GM21825 (cell line): ENCODE measurements at regions not wholly inside any gene's neighbourhood (a gene's known extent, or its start where the extent isn't known, plus 50 kb on each side); places are given as distances from the start of the nearest gene placed in this dataset.

Source experiments
- ATAC-seq: cut with Tn5 transposase; IDR thresholded peaks from one replicate; pipeline ENCODE4 v1.9.1; 2021; ENCODE audit warnings: mild to moderate bottlenecking, moderate library complexity; ENCODE audit not compliant: unreplicated experiment

DNA sequence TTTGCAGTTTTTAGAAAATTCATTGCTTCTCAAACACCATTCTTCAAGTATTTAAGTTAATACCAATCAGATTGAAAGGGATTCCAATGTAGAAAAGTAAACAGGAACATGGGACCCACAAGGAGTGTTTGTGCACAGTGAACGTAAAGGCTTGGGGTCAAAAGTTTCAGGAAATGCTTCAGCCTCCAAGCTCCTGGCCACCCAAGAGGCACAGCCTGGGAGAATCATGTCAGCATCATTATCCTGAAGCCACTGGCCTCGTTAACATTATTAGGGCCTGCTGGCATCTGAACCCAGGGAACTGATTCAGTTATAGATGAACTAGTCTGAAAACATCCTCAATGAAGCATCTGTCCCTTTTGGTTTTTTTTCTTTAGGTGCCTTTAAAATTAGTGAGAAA, 122.9 kb downstream of the NXNL2 start:
- no peak for ATAC-seq

DNA sequence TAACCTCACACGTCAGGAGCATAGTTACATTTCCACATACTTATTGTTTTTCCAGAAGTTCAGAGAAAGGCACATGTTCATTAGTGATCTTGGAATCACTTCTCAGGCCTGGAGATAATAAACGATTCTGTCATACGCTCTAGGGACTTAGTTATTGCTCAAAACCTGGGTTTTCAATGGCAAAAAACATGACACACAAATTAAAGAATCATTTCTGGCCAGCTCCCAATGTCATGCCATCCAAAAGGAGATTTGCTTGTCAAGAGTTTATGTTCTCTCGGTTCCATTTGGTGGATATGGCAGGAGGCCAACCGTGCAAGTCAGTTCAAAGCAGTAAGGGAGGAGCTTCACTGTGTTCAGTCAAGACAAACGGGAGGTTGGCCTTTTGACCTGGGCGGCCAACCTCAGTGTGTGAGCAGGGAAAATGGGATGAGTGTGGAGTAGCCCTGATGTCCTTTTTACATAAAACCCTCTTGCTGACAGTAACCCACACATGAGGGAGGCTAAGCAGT, 123.4 kb downstream of the NXNL2 start:
- ATAC-seq, result no peak

DNA sequence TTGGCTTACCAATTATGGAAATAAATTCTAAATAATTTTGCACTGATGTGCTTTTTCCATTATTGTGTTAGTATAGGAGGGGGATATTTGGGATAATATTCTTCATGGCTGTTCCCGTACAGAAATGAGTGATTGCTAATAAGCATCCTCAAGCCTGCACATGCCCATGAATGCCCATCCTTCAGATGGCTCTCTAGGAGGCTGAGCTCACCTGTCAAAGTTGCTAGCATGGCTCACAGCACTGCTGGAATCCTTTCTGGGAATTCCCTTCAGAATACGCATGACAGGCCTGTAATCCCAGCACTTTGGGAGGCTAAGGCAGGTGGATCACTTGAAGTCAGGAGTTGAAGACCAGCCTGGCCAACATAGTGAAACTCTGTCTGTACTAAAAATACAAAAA, 124.1 kb downstream of the NXNL2 start:
- ATAC-seq, result no peak

DNA sequence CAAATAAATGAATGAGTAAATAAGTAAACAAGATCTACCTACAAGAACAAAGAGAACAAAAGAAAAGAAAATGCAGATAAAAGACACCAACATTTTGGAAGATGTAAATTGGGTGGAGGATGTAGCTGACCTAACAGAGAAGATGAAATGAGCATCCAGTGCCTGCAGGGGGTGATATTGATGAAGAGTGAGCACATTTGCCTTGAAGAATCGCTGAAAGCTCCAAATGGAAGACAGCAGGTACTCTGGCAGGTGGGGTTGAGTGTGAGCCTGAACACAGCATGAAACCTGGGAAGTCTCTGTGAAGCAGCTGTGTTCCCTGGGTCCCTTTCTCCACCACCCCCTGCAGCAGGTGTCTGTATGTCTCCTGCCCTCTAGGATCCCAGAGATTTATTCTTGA, 125.6 kb downstream of the NXNL2 start:
- ATAC-seq, result no peak

DNA sequence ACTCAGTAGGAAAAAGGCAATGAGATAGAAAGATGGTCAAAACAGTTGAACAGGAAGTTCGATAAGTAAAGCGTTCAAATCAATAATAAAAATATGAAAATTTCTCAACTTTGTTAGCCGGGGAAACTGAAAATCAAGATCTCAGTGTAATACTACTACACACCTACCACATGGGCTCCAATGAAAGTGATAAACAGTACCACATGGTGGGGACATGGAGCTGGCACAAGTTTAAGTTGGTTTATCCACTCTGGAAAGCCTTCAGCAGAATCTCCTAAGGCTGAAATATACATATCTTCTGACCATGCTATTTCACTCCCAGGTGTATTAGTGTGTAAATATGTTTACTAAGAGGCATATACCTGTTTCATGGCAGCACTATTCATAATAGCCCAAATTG, 126.8 kb downstream of the NXNL2 start:
- ATAC-seq, result no peak

DNA sequence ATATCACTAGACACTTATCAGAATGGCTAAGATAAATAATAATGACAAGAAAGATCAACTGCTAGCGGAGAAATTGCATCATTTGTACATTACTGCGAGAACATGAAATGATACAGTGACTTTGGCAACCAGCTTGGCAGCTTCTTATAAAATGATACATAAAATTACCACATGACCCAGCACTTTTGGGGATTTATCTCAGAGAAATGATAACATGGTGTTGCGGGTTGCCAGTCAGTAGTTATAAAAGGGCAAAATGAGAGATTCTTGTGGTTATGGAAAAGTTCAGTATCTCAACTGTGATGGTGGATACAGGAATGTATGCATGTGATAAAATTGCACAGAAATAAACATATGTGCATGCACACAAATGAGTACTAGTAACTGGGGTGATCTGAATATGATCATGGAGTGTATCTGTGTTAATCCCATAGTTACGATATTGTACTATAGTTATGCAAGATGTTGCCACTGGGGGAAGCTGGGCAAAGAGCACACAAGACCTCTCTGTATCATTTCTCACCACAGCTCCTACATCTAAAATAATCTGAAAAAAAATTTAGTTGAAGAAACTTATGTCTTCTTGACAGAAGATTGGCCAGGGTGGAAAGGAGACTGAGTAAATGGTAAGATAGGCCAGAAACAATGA, 128.9 kb downstream of the NXNL2 start:
- ATAC-seq, result no peak

DNA sequence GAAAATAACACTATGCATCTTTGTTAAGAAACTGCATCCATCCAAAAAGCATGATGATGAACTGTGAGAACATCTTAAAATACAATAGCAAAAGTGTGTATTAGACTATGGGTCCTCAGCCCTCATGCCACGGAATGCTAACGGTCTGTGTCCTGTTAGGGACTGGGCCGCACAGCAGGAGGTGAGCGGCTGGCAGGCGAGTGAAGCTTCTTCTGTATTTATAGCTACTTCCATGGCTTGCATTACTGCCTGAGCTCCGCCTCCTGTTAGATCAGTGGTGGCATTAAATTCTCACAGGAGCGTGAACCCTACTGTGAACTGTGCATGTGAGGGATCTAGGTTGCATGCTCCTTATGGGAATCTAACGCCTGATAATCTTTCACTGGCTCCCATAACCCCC, 129.8 kb downstream of the NXNL2 start:
- no peak for ATAC-seq

DNA sequence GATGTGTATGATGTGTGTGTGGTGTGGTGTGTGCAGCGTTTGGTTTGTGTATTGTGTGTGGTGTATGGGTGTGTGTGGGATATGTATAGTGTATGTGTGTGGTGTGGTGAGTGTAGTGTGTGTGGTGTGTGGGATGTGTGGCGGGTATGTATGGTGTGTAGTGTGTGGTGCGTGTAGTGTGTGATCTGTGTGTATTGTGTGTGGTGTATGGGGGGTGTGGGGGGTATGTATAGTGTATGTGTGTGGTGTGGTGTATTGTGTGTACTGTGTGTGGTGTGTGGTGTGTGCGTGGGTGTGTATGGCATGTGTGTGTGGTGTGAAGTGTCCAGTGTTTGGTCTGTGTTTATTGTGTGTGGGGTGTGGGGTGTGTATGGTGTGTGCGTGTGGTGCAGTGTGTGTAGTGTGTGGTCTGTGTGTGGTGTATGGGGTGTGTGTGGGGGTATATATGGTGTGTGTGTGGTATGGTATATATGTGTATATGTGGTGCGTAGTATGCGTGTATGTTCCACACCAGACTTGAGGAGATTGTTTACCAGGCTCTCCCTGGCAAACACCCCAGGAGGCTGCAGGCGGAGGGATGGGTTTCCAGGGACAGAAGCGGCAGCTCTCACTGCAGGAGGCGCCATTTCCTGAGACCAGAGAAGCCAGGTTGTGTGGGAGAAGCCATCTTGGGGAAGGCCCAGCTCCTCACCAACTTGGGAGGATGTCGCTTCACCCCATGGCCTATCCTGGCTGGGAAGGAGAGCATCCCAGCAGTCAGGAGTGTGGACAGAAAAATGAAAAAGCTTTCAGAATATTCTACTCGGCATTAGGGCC, 138.1 kb downstream of the NXNL2 start:
- ATAC-seq, result no peak

DNA sequence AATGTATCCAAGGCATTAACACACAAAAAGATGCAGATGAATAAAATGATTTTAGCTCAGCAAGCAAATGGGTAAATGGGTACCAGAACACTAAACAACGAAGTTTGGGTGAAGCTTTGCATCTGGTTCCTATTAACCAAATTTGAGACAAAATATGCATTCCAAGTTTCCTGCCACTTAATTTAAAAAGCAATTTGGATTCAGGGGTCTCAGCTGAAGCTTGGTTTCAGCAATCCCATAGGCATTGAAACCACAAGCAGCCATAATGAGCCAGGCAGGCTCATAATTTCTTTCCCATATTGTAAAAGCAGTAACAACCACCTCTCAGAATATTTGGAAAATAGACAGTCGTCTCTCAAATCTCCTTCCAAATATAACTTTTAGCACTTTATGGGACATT, 138.9 kb downstream of the NXNL2 start:
- ATAC-seq, result no peak

DNA sequence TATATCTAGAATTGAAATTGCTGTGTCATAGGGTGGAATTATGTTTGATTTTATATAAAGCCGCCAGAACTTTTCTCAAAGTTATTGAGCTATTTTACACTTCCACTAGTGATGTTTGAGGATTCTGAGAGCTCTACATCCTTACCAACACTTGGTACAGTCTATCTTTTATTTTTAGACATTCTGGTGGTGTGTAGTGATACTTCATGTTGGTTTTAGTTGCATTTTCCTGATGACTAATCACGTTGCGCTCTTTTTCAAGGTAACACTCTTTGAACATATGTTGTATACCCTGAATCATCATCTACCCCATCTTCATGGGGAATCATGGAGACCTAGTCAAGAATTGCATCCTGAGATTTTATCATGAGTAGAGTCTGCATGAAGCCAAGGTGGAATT, 141.7 kb downstream of the NXNL2 start:
- no peak for ATAC-seq

DNA sequence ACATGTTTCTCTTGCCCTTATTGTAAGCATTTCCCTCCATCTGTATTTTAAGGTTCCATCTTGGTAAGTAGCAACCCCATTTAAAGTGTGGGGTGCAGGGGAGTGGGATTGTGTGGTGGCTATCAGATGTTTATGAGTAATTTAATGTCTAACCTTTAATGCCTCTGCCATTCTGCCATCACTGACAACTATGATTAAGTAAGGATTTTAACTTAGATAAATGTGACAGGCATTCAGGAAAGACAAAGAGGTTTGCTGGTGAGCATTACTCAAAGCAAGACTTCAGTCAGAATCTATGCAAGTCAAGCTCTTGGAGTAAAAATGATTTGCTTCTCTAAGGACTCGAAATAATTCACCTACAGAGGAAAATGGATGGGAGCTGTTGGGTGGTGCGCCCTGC, 143.0 kb downstream of the NXNL2 start:
- no peak for ATAC-seq

DNA sequence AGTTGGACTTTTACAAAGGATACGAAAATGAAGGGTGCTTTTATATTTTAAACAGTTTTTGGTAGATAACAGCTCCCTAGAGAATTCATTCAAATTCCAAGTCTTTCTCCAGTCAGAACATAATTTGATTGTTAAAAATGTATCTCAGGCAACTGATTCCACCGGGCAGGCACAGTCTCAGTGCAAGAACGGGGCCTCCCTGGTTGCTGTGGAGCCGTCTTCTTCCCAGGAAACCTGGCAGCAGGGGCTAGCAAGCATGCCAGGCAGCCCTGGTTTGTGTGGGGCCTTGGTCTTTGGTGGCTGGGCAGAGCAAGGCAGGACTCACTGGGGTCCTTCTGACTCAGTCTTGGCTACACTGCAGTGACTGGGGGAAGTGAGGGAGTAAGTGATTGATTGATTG, 143.5 kb downstream of the NXNL2 start:
- no peak for ATAC-seq

DNA sequence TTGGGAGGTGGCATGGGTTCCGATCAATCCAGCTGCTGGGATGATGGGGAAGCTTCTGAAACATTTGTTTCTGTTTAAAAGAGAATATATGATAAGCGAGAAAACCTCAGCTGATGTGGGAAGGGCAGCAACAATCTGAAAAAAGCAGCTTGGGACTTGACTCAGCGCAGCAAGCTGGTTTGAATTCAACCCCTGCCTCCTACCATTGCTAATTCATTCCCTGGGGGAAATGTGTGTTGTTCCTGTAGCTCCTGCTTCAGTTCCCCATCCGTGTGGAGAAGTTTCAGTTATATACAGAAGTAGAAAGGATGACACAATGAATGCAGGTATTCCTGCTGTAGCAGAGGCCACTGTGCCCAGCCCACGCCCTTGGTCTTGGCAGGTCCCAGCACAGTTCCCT, 145.1 kb downstream of the NXNL2 start:
- ATAC-seq, result no peak

DNA sequence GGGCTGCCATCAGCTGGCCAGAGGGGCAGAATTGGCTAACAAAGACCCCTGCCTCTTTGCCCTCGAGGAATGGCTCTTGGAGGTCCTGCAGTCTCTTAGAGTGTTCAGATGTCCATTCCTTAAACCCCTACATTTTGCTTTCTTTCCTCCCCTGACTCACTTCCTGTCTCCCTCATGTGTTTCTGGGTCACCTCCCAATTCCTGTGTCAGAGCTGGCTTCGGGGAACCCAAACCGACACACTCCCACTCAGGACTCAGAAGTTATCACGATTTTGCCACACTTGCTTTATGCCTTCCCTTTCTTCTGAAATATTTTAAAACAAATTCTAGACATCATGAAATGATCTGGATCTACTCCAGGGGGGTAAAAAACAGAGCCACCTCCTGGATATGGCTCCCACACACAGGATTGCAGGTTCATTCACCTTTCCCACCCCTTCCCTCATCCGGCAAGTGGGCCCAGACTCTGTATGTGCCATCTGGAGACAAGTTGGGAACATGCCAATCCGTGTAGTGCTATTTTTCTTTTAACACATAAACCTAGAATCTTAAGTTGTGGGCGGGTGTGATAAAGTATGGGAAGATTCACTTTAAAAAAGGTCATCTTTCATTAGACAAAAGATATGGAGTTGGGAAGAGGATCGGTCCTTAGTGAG, 145.7 kb downstream of the NXNL2 start:
- ATAC-seq, result no peak

DNA sequence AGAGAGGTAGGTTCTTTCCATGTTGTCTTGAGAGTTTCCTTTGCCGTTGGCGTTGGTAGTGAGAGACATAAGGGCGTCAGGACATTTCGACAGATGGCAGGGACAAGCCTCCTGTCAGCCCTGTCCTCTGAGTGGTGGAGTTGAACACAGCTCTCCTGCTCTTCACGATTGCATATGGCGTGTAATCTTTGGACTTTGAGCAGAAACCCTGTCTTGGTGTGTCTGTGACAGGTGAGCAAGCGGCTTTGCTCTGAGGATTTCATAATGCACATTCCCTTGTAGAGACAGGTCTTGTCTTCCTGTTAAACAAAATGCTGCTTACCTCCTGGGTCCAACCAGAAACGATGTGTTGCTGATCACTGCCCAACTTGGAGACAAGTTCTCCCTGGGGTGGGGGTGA, 146.5 kb downstream of the NXNL2 start:
- no peak for ATAC-seq

DNA sequence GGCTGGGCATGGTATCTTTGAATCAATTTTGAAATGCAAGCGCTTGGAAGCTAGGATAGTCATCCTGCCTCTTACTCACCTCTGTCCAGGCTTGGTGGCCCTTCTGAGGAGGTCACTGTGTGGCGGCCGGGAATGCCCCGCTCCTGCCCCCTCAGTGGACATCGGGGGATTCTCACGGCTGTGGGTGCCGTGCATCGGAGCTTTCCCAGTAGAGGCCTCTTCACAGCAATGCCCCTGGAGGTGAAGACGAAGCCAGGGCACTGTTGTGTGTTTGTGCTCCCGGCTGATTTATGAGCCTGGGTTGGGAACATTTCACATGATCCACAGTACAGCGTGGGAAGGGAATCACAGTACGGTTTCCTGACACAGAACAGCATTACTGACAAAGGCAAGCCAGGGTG, 147.5 kb downstream of the NXNL2 start:
- no peak for ATAC-seq

DNA sequence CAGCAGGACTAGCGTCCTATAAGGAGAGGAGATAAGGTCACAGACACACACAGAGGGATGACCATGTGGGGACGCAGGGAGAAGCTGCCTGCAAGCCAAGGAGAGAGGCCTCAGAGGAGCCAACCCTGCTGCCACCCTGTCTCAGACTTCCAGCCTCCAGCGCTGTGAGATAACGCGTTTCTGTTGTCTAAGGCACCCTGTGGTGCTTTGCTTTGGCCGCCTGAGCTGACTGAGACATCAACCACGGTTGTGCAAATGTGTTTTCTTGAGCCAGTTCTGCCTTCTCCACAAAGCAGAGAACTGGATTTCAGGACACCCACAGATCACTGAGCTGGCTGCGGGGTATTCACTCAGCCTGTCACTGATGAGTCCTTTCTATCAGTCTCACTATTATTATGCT, 149.1 kb downstream of the NXNL2 start:
- ATAC-seq, result no peak

DNA sequence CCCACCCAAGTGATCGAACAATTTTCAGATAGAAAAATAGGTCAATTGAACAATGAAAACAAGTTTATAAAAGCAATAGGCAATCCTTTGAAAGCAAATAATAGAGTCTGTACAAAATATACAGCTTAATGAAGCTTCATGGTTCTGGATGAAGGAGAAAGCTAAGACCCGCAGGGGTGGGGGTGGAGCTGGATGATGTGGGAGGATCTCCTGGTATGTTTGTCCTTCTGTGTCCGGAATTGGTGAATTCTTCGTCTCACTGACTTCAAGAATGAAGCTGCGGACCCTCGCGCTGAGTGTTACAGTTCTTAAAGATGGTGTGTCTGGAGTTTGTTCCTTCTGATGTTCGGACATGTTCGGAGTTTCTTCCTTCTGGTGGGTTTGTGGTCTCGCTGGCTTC, 149.9 kb downstream of the NXNL2 start:
- no peak for ATAC-seq

DNA sequence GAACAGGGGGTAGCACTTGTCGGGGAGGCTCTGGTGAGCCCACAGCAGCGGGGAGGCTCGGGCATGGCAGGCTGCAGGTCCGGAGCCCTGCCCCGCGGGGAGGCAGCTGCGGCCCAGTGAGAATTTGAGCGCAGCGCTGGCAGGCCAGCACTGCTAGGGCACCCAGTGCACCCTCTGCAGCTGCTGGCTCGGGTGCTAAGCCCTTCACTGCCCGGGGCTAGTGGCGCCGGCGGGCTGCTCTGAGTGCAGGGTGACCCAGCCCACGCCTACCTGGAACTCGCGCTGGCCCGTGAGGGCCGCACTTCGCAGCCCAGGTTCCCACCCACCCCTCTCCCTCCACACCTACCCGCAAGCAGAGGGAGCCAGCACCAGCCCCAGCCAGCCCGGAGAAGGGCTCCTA, 151.0 kb downstream of the NXNL2 start:
- ATAC-seq, result no peak

DNA sequence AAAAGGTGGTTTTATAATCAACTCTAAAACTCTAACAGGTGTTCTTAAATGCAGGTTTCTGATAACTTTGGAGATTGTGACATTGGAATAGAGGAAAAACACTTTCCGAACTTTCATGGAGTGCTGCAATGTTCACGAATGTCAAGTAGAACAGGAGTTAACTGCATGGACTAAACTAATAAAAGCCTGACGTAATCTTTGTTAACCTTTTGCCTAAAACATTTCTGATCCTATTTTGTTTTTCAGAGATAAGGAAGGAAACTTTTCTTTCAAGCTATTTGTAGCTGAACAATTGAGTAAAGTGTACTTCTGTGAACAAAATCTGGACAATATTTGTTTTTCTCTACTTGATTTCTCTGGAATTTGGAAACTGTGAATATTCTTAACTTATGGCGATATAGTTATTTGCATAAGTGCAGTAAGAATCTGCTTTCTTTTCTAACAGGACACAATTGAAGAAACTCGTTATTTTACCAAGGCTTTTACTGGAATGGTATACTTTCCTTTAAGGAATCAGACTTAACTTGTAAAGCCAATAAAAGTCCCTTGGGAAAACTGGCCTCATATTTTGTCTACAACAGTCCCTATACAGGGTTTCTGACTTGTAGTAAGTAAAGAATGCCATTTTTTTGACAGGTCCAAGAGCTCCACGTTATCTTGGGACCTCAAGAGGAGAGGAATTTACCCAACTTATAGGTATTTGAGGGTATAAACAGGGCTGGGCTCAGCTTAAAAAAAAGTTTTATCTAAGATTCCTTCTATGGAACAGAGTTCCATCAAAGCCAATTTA, 154.7 kb downstream of the NXNL2 start:
- ATAC-seq, result no peak

DNA sequence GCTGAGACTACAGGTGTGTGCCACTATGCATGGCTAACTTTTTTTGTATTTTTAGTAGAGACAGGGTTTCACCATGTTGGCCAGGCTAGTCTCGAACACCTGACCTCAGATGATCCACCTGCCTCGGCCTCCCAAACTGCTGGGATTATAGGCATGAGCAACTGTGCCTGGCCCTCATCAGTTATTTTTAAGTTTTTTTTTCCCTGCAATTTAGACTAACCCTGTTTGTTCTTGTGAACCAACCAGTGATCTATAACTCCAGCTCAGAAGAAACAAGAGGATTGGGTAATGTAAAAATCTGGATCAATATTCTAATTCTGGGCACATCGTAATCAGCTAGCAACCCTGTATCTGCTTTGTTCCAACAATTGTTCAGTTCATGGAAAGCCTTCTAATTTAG, 155.7 kb downstream of the NXNL2 start:
- ATAC-seq, result no peak
